Suprapubic skin (tissue), 3 donors: ENCODE measurements at regions not wholly inside any gene's neighbourhood (a gene's known extent, or its start where the extent isn't known, plus 50 kb on each side); places are given as distances from the start of the nearest gene placed in this dataset.

ENCODE experiments used
- EP300 ChIP-seq: sonication (generic); formaldehyde crosslinking; IDR thresholded peaks from one replicate; pipeline ENCODE4 v1.6.1; 2017; ENCODE audit warnings: antibody characterized with exemption
- POLR2A ChIP-seq, 2 donors: fragments of 450-650 bp; IDR thresholded peaks; one replicate each; pipeline ENCODE4 v1.6.1; 2017; ENCODE audit warnings: antibody characterized with exemption in 2 of 2, mild to moderate bottlenecking in 2 of 2, moderate library complexity in 2 of 2
- TF ChIP-seq, protein P1 (sequence below), 2 donors: fragments of 200-600 bp in 1 of 2; fragments of 450-650 bp in 1 of 2; sonication (generic) in 1 of 2; IDR thresholded peaks; one replicate each; pipeline ENCODE4 v1.5.1; 2016 to 2019; ENCODE audit warnings: antibody characterized with exemption in 2 of 2, mild to moderate bottlenecking in 1 of 2, moderate library complexity in 1 of 2

GRCh38 chr3:15955968-15956367, 158.2 kb upstream of the ANKRD28 start:
- TF ChIP-seq, protein P1, sequence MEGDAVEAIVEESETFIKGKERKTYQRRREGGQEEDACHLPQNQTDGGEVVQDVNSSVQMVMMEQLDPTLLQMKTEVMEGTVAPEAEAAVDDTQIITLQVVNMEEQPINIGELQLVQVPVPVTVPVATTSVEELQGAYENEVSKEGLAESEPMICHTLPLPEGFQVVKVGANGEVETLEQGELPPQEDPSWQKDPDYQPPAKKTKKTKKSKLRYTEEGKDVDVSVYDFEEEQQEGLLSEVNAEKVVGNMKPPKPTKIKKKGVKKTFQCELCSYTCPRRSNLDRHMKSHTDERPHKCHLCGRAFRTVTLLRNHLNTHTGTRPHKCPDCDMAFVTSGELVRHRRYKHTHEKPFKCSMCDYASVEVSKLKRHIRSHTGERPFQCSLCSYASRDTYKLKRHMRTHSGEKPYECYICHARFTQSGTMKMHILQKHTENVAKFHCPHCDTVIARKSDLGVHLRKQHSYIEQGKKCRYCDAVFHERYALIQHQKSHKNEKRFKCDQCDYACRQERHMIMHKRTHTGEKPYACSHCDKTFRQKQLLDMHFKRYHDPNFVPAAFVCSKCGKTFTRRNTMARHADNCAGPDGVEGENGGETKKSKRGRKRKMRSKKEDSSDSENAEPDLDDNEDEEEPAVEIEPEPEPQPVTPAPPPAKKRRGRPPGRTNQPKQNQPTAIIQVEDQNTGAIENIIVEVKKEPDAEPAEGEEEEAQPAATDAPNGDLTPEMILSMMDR (IDR thresholded peaks at IDR 0.05) = no peak
- TF ChIP-seq POLR2A (IDR thresholded peaks at IDR 0.05) = no peak
- TF ChIP-seq EP300 = no peak
